C1 segment of cervical spinal cord (tissue), 14 donors: ENCODE measurements at regions not wholly inside any gene's neighbourhood (a gene's known extent, or its start where the extent isn't known, plus 50 kb on each side); places are given as distances from the start of the nearest gene placed in this dataset.

Experiments
- DNase-seq, 14 donors: peaks; one replicate each; lab custom pipeline; 2025; lab: John Stamatoyannopoulos, UW

GRCh38 chr13:21757763-21758162, 86.9 kb downstream of the FGF9 start:
- no peak for DNase-seq

DNA sequence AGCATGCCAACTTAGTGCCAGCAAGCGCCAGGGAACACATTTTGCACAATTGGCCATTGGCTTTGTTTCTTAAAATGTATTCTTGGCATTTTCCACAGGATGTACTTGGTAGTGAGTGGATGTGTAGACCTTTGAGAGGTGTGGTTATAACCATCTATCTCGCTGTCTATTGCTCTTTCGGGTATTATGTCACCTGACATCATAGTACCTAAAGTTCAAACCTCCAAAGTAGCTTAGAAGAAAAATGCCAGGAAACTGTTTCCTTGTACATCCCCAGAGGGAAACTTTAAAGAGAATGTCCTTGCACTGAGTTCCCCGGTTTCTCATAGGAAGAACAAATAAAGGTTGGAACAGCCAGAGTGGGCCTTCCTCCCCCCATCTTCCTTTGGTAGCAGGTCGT, 87.6 kb downstream of the FGF9 start:
- DNase-seq = no peak

DNA sequence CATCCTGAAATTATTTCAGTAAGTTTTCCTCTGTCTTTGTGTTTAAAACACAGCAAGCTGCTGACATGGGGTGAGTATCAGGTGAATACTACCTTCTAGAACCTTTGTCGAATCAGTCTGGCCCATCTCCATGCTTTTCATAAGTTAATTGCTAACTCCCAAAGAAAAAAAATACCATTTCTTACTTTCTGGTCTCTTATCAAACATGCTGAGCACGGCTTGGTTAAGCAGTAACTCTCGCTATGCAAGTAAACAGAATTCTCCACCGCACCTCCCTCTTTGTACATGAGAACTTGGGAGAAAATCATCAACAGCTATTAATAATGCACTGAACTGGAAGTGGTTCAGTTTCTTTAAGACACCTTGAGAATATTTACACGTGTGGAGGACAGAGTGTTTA, 88.6 kb downstream of the FGF9 start:
- no peak for DNase-seq

DNA sequence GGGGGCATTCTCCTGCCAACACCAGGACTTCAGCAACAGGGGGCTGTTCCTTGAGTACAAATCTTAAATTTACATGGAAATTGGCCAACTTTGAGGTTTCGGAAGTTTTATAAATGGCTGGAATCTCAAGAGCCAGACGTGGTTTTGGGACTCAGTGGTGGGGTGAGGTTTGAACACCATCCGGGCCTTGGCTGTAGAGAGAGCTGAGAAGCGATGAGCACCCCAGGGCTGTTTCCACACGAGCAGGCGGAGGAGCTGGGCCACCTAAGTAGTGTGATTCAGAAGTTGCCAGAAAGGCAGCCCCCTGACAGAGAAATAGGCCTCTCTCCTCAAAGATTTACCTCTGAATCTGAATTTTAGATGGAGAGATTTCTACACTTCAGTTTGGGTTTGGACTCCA, 89.0 kb downstream of the FGF9 start:
- no peak for DNase-seq

DNA sequence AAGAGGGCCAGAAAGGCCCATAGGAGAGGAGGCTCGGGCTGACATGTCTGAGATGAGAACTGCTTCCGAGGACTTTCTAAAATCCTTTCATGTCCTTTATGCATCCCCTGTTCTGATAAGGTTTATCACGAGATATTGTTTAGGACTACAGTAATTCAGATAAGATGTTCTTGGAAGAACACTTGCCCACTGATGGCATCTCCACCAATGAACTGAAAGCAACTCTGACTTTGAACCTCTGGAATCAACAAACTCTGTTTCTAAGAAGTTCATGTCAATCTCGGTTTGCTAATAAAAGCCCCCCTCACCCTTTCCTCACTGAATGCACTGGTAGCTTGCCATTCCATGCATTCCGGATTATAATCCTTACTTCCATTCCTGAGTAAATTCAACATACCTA, 90.9 kb downstream of the FGF9 start:
- DNase-seq = no peak

- no peak for DNase-seq
Measured at GRCh38 chr13:21762512-21762911, 91.6 kb downstream of the FGF9 start.

GRCh38 chr13:21767032-21767431, 96.2 kb downstream of the FGF9 start:
- DNase-seq = no peak

- no peak for DNase-seq
Measured at GRCh38 chr13:21771075-21771474, 100.2 kb downstream of the FGF9 start.

DNA sequence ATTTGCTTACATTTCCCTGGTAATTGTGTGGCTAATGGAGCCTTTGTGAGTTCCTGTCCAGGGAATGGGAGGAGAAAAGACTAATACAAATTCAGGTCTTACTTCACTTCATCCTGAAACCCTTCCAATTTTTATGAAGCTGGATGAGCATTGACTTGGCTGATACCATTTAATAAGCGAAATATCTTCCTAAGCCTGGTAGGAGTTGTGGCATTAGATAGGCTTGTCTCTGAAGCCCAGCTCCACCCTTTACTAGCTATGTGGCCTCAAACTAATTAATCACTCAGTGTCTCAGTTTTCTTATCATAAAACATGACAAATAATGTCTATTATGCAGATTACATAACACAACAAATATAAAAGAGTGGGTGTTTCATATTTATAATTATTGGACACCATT, 106.3 kb downstream of the FGF9 start:
- no peak for DNase-seq

DNA sequence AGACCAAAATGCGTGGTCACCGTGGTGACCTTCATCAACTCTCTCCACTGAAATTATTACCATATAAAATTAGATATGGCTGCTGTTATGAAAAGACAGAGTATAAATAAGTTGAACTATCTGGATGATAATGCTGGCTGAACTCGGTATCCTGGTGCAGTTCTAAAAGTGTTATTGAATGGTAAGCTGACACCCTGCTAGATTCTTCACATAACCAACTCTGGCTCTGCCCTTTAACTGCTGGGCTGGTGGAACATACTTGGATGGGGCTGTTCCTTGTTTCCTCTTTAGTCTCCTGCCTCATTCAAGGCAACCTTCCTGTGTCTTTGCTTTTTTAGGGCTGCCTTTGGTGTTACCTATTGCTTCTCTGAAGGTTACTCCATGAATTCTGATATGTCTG, 106.9 kb downstream of the FGF9 start:
- DNase-seq = no peak

DNA sequence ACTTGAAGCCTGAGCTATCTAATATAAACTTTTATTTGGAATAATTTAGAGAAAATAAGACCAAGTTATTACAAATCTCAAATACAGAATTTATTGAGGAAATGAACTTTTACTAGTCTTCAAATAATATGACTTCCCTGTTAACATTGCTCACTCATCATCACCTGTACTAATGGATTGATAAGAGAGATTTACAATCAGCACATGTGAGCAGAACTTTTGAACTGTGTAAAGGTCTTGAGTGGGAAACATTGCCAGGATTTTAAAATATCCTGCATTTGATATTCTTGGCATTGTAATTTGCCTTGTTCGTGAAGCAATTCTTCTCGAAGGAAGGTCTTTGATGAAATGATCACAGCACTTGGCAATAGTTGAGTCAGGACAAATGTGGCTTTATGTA, 111.9 kb downstream of the FGF9 start:
- no peak for DNase-seq

GRCh38 chr13:21785990-21786389, 115.1 kb downstream of the FGF9 start:
- DNase-seq = no peak

- no peak for DNase-seq
Measured at GRCh38 chr13:21796066-21796465, 125.2 kb downstream of the FGF9 start.

- DNase-seq = no peak
Measured at GRCh38 chr13:21796775-21797514, 126.1 kb downstream of the FGF9 start.

- no peak for DNase-seq
Measured at GRCh38 chr13:21797736-21798135, 126.9 kb downstream of the FGF9 start.

DNA sequence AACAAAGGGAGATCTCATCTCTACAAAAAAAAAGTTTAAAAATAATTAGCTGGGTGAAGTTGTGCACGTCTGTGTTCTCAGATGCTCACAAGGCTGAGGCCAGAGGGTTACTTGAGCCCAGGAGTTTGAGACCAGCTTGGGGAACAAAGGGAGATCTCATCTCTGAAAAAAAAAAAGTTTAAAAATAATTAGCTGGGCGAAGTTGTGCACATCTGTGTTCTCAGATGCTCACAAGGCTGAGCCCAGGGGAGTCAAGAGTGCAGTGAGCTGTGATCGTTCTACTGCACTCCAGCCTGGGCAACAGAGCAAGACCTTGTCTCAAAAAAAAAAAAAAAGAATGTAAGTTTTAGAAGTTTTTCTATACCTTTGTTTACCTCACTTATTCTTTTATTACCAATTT, 127.3 kb downstream of the FGF9 start:
- DNase-seq = no peak

- DNase-seq = no peak
Measured at GRCh38 chr13:21799671-21800070, 128.8 kb downstream of the FGF9 start.

DNA sequence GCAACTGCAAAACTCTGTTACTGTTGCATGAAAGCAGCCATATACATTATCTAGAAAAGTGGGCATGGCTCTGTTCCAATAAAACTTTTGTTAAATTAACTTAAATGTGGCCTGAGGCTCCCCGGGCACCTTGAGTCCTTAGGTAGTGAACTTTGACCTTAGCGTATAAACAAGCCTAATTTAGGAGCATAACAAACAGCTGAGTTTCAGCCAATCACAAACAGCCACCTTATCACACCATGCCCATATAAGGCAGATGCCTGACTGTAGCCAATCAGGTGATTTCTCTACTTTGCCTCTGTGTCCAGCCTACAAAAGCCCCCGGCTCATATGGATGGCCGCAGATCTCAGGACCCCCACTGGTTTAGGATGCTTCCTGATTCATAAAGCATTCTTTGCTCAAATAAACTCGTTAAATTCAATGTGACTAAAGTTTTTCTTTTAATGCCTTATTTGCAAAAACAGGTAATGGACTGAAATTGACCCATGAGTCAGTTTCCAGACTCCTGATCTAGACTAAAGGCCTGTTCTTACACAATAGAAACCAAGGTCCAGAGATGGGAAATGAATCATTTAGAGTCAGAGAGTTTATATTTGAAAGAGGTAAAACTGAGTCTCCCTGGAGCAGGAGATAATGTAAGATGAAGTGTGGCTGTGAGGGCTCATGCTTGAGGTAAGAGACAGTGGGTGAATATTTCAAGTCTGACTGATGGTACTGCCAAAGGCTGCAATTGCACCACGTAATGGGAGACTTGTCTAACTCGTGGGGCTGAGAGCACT, 130.2 kb downstream of the FGF9 start:
- no peak for DNase-seq

DNA sequence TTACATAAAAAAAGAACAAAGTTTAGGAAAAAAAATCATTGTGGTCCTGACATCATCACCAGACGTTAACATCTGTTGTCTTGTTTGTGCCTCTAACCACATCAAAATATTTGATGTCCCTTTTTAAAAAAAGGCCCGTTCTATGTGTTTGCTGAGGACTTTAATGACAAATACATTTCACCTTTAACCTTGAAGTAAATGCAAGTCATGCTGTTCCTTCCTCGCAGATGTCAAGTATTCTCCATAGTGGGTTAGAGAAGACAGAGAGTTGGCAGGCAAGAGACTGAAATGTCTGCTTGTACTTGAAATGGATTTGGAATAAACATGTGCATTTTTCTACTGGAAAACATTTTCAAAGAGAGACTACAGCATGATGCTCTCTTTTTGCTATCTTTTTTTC, 134.9 kb downstream of the FGF9 start:
- DNase-seq = no peak

DNA sequence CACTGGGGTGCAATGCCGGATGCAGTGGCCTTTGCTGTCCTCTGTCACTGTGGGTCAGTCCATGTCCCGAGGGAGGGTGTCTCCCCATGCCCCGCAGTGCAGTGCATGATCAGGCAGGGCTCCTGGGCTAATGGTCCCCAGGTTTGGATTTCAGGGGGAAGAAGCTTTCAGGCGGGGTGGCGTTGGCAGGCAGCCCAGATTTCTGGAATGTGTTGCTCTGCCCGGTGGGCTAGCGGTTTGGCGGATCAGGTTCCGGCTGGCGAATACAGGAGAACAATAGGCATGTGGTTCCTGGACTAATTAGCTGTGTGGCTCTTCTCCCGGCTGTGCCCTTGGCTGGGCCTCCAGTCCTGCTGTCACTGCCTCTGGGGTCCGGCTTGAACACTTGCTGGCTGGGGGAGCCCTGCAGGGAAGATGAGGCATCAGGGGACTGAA, 141.3 kb downstream of the FGF9 start:
- DNase-seq = no peak

DNA sequence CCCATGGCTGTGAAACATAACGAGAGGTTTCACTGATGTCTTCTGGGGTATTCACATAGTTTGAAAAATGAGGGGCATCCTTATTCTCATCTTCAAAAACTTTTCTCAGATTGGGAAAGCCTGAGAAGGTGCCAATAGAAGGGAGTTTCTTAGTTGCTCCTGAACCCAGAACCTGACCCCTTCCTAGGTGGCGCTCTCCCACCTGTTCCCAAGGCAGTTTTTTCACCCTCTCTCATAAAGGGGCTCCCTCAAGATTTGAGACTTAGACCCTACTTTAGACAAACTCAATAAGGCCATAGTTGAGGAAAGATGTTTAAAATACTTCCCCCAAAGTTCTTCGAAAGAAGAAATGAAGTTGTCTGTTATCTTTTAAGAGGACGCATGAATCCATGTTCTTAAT, 142.2 kb downstream of the FGF9 start:
- no peak for DNase-seq

DNA sequence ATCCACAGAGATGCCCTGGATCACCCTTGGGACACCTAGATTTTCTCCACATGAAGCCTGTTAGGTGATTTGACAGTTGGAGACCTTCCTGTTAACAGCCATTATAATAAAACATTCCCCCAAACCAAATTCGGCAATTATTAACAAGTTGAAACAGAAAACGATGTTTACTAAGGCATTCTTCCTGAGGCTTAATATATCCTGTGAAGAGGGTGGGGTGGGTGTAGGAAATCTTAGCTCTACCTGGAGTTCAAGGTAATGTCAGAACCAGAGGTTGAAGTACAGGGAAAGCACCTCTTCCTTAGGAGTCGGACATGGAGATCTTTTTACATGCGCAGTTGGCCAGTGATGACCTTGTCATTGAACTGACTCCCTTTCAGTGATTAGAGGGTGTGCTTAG, 143.0 kb downstream of the FGF9 start:
- DNase-seq = no peak

GRCh38 chr13:21814604-21815003, 143.7 kb downstream of the FGF9 start:
- no peak for DNase-seq
